Stimulated activated CD8-positive, alpha-beta memory T cell treated with anti-CD3 and anti-CD28 coated beads, Interleukin-12 subunit alpha, Interleukin-12 subunit beta, amount 100 ng/mL, for 1 hour (primary cell): ENCODE measurements at regions not wholly inside any gene's neighbourhood (a gene's known extent, or its start where the extent isn't known, plus 50 kb on each side); places are given as distances from the start of the nearest gene placed in this dataset.

ENCODE experiments used
- DNase-seq: peaks from one replicate; pipeline ENCODE4 v3.0.0-alpha.2; 2020; ENCODE audit warnings: low read depth

DNA sequence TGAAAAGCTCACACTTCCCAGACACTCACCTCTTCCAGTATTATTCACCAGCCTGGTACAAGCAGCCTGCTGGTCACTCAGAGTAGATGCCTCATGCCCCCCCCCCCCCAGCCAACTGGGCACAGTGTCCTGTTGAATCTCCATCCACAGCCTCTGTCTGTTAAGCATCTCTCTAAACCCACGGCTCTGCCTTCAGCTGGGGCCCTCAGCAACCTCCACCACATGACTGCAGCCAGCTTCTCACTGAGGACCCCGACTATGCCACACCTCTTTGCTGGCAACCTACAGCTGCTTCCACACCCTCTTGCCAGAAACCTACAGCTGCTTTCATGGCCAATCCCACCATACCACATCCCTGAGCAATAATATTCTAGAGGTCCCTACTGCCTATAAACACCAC, 113.1 kb downstream of the RHOU start:
- DNase-seq = no peak

DNA sequence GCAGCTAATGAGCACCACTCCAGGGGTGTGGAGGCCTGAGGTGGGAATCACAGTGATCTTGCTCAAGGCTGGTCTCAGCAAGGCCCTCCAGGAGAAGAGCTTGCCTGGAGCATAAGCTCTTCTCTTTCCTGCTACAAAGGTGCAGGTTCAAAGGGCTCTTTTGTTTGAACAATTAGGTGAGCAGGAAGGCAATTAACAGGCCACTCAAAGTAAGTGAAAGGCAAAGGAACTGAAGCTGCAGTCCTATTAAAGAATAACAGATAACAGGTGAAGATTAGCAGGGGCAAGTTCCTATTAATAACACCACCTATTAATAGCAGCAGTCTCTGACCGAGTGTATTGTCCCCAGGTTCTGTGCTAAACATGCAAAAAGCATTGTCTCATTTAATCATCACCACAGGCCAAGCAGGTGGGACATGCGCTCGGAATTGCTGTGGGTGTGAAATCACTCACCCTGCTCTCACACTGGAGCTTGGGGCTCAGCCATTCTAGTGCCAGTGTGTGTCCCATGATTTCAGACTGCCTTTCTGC, 113.8 kb downstream of the RHOU start:
- DNase-seq = no peak

DNA sequence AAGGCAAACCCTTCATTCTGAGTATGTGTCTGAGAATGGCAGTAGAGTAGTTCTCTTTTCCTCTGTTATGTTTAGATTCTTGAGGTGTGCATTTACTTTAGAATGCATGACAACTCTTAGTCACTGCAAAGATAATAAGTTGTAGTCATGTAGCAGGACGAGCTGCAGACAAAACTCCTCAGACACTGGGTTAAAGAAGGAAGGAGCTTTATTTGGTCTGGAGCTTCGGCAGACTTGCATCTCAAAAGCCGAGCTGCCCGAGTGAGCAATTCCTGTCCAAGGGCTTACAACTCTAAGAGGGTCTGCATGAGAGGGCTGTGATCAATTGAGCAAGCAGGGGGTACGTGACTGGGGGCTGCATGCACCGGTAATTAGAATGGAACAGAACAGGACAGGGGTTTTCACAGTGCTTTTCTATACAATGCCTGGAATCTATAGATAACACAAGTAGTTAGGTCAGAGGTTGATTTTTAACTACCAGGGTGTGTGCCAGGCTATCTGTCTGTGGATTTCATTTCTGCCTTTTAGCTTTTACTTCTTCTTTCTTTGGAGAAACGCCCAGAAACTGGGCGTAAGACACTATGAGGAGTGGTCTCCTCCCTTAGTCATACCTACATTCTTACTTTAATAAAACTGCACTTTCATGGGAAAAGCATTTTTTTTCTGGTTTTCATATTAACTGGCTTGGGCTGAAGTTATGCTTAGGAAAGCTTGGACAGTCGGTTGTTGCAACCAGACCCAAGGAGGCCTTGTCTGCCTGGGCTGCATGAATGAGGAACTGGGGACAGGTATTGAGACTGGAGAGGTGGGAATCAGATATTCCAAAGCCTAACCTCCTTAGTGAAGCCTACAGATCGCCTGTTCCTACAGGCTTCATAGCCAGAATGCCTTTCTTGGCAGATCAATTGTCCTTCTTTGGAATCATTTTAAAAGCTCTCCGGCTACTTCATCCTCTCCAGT, 115.1 kb downstream of the RHOU start:
- no peak for DNase-seq

DNA sequence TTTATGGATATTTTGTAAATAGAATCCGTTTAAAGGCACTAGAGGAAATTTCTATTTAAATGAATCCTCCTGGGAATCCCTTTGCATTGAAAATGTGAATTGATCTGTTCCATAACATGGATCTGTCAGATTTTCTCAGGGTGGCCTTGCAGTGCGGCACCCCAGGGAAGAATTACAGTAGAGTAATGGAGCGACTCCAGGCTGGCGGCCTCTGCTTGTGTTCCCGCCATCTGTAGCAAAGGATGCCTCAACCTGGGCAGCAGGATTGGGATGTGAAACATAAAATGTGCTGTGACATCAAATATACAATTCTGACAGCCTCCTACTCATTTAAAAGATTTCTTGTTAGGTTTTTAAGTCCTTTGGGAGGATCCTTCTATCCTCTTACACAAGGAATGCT, 115.9 kb downstream of the RHOU start:
- no peak for DNase-seq

DNA sequence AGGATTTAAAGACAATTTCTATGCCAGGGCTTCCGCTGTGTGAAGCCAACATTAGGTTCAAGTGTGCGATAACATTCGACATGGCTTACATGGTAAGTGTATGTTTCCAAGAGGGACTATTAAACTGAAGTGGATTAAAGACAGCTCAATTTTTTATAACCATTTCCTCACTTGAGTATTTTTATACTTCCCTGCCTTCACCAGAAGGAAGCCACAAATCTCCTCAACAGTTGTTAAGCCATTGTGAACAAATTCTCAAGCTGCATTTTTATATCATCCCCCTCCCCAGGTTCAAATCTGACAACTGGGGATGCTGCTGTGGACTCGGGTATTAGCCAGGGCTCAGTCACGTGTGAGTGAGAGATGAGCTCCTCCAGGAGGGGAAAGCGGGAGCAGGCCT, 116.3 kb downstream of the RHOU start:
- no peak for DNase-seq

DNA sequence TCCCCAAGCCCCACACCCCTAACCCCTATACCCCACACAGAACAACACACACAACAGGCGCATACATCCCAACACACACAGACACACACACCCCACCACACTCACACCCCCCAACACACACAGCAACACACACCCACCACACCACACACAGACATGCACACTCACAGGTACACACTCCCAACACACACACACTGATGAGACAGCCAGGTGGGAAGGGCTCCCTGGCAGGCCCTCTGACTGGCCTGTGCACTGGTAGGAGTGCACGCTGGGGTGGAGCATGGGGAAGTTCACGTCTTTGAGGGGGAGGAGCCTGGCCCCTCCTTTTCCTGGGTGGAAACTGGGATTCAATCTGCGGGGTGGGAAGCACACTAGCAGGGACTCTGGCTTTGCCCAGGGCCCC, 116.7 kb downstream of the RHOU start:
- DNase-seq = no peak

DNA sequence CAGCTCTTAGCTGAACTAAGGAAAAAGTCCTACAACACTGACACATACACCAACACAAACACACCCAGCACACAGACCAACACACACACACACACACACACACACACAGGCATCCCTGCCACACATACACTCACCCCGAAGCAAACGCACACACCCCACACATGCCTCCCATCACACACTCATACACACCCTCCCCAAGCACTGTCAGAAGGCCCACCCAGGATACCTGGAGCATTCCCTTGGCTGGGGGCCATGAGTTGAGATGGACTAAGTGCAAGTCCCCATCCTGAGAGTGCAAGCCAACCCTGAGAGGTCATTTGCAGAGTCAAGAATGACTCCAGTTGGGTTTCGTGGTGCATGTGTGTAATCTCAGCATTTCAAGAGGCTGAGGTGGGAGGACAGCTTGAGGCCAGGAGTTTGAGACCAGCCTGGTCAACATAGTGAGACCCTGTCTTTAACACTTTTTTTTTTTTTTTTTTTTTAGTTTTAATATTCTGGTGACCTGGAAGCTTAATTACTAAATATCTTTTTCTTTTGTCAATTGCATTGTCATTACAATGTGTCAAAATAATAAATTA, 117.3 kb downstream of the RHOU start:
- no peak for DNase-seq

DNA sequence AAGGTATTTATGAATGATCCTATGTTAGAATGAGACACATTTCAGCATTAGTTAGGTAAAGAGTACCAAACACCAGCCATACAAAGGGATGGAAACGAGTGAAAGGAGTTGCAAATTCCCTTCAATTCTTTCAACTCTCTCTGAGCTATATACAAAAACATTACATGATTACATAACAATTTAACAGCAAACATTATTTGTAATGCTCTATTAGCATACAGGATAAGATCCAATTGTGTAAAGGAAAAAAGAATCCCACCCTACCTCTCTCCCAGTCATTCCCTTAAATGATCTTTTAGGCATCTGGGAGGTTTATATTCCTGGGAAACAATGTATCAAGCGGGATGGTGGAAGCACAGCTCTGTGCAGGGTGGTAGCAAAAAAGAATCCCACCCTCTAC, 117.9 kb downstream of the RHOU start:
- no peak for DNase-seq

DNA sequence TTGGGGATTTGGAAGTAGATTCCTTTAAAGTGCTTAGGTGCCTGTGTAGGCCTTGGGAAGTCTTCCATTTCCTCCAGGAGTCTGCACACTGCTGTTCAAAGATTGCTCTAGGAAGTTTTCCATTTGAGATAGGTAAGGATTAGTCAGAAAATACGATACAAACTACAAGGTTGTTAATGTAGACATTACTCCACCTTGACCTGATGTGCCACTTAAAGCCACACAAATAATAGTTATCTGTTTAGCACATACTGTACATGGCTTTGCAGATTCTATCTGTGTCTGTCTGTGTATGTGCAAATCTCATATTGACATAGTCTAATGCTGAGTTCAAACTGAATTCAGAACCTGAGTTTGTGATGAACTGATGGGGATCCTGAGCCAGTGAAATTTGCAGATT, 118.4 kb downstream of the RHOU start:
- no peak for DNase-seq

DNA sequence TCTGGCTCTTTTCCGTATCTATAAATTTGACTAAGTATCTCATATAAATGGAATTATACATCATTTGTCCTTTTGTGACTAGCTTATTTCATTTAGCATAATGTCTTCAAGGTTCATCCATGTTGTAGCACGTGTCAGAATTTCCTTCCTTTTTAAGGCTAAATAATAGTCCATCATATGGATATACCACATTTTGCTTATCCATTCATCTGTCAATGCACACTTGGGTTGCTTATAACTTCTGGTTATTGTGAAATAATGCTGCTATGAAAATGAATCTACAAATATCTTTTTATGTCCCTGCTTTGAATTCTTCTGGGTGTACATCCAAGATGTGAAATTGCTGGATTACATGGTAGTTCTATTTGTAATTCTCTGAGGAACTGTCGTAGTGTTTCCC, 119.6 kb downstream of the RHOU start:
- no peak for DNase-seq

DNA sequence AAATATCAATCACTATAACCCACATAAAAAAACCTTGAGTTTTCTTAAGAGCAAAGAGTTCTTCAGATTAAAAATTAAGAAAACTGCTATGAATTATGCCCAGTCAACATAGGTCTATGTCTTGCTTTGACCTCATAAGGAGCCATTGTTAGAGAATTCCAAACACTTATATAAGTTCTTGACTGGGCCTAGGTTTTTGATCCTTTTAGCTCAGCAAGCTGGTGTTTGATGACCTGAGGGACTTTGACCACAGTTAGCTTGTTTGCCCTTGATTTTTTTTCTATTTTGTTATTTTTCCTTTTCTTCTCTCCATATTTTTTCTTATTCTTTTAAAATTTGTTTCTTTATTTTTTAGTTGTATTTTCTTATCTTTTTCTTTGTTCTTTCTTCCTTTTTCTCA, 122.3 kb downstream of the RHOU start:
- no peak for DNase-seq

DNA sequence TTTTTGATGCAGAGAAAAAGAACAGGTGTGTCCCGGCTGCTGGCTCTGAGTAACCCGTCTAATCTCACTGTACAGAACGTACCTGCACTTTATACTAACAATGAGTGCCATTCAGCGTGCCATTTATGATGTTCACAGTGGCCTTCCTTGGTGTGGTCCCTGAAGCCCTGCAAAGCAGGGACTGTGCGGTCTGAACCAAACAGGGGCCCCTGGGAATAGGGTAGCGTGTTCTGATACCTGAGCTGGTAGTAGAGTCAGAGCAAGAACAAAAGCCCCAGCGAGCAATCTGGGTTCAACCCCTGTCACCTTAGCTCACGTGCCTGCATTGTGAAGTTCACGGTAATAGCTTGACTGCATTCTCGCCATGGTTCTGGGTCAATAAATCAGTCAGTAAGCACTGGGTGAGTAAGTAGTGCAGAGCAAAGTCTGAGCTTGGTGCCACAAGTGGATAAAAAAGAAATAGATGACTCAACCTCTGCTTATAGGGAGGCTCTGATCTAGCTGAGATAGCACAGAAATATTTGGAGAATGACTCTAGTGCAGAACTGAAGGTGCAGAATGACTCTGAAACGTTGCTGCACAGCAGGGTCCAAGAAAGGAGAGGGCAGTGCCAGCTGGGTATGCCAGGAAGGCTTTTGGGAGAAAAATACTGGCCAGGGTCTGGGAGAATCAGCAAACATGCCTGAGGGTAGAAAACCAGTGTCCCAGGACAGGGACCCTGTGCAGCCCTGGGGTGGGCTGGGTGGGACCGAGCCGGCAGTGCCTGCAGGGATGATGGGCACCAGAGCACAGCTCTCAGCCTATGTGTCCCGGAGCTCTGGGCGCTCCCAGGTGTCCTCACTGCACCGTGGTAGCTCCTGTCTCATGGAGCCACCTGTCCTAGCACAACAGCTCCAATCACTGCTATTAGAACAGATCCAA, 125.9 kb downstream of the RHOU start:
- no peak for DNase-seq

DNA sequence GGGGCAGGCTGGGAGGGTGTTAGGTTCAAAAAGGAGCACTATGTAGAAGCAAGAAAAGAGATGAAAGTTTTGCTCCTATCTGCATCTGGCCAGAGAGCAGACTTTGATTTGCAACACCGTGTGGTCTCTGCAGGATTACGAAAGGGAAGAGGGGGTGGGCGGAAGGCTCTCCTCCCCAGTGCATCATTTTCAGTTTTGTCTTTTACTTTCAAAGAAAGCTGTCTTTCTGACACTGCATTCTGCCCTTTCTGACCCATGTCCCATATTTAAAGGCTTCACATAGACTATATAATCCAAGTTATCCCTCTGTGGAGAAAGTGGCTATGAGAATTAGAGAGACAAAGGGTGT, 126.5 kb downstream of the RHOU start:
- DNase-seq = no peak

DNA sequence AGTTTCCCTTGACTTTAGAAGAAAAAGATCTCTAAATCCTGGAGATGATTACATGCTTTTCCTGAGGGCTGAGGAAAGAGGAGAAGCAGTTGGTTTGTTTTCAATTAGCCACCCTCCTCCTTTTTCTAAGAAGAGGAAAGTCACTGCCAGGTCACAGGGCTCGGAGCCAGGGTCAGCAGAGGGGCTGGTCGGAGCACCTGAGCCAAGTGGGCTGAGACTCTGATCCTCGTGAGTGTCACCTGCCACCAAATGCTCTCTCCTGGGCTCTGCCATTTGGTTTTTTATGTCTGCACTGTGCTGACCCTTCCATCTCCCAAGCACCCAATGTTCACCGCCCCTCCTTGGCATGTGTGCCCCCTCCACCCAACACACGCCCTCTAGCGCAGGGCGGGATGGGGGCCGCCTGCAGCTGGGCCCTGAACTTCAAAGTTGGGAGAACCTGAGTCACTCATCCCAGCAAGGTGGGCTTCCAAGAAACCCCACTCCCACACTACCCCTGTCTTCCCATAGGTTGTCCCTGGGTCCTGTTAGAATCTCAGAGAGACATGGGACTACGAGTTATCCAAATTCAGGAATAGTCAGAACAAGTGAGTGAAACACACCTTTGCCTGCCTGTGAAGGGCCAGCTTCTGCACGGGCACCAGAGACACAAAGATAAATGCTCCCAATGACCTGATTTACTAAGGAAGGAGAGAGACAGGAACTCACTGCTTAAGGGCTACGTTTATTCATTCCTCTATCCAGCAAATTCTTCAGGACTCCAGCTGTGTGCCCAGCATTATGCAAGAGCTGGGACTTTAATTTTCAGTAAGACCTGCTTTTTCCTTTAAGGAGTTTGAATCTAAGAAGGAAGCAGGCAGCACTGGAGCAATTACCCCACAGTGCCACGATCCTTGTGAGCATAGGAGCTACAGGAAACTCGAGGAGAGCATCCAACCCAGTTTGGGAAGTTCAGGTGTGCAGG, 127.5 kb downstream of the RHOU start:
- no peak for DNase-seq

DNA sequence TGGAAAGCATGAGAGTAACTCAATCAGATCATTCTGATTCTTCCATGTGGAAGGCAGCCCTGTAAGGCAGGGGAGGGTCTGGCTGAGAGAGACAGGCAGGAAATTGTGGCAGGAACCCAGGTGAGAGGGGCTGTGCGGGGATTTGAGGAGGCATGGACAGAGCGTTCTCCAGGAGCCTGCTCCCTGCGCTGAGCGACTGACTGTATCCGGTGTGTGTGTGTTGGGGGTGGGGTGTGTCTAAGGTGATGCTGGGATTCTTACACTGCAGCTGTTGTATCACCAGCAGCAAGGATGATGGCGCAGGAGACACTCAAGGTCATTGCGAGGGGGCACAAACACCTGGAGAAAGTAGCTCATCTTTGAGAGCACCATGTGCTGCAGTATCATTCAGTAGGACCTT, 128.5 kb downstream of the RHOU start:
- no peak for DNase-seq

DNA sequence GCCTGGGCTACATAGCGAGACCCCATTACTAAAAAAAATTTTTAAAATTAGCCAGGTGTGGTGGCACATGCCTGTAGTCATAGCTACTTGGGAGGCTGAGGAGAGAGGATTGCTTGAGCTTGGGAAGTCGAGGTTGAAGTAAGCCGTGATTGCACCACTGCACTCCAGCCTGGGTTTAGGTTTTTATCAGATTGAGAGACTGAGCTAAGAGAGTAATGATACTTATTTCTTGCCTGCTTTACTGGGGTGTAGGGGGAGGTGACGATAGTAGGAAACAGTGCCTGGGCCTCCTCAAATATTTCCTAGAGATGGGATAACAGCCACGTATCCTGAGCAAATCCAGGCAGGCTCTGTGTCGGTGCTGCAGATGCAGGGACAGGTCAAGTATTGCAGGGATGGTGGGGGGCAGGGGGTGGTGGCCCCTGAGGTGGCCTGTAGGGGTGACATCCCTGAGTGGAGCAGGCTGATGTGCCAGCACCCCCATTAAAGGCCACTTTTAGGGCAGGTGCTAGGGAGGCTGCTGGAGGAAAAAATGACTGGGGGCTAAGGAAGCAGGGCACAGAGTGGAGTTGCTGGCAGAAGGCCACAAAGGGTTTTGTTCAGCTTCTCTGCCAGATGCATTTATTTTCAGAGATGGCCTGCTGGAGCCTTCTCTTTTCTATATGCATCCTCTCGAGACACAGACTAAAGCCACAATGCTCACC, 130.5 kb downstream of the RHOU start:
- no peak for DNase-seq

DNA sequence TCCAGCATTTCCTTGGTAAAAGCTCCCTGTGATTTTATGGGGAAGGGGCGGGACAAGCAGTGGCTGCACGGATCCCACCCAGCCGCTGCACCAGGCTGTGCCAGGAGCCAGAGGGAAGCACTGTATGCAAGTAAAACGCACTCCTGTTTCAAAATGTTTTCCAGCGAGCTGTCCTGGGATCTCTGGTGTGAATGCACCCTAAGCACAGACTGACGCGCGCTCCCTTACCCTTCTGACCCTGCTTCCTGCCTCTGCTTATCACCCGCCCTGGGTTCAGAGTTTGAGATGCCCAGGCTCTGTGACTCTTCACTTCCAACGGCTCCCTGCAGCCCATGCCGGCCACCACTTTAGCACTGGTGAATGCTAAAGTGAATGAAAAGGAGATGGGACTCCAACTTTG, 131.2 kb downstream of the RHOU start:
- no peak for DNase-seq

DNA sequence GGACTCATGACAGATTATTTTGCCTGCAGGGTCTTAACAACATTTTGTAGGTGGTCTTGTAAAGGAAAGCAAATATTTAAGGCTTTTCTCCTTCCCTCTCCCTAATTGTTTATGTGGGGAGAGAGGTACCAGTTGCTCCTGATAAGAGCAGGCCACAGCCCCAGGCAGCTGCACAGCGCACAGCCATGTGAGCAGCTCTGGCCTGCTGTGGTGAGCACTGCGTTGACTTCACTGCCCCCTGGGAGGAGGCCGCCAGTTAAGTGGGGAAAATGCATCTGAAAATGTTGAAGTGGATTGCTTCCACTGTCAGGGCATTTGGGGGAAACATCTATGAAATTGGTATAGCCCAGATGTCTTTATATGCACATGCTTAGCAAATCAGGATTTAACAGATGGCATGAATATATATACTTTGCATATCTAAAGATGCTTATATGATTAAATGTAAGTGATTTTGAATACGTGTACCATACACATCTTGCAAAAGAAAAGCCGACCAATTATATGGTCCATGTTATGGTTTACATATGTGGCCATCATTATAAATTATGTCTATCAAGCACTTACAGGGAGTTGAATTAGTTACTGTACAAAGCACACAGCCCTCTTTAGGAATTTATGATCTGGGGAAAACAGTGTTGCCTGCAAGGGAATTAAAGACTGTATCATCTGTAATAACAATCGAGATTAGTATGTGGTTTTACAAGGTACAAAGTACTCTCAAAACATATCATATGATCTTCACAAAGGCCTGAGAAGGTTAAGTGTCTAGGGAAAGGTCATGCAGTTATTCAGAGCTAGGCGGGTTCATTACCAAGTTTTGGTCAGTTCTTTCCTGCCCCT, 132.1 kb downstream of the RHOU start:
- DNase-seq = no peak

DNA sequence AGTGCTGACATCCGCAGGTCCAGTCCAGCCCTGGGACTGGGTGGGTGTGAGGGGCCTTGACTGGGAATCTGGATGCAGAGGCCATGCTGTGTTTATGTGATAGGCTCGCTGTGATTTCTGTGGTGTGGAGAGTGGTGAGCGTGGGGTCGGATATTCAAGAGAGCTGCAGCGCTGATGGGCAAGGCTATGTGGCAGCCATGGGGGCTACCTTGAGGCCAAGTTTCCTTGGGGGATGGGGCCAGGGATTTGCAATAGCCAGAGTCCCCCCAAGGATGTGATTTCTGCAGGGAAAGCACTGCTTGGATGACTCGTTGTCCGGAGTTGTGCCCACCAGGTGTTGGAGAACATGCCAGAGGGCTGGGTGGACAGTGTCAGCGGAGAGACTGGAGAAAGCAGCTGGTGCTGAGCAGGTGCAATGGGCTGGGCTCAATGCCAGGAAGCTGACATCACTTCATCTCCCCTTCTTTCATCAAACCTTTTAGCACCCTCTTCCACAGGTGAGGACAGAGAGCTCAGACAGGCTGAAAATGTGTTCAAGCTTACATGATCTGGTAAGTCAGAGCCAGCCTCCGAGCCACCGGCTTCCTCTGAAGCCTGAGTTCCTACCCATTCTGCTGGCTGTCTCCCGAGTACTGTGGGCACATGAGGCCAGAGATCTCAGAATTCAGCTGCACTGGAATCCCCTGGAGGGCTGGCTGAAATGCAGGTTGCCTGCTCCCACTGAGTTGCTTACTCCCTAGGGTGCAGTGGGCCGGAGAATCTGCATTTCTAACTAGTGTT, 132.9 kb downstream of the RHOU start:
- DNase-seq = no peak
